K562 (cell line): ENCODE measurements at regions not wholly inside any gene's neighbourhood (a gene's known extent, or its start where the extent isn't known, plus 50 kb on each side); places are given as distances from the start of the nearest gene placed in this dataset.
A peak's percentile ranks its signal among the peaks of the same experiment; 100 is the strongest.

Experiments used
- ATAC-seq: fragments of 200-7000 bp; cut with Tn5 transposase; 3 replicates; pipeline ENCODE4 v1.9.1; 2020; ENCODE audit warnings: moderate library complexity
- BruUV-seq: library from RNA; stranded (reverse); fragments of 400-500 nt; replicated peaks from 2 replicates; lab custom pipeline; 2021; lab: Mats Ljungman, UMichigan
- CTCF ChIA-PET: fragments of 300-600 bp; formaldehyde crosslinking; extraction: SDS; loops from one replicate; lab custom pipeline; 2021; ENCODE audit warnings: low intra/inter-chr PET ratio; lab: Yijun Ruan, JAX
- POLR2A ChIA-PET: fragments of 300-600, 350-650 bp; sonication (Branson Sonifier 250); formaldehyde crosslinking; extraction: SDS; loops from one replicate; lab custom pipeline; 2021; ENCODE audit warnings: antibody characterized with exemption, inconsistent platforms; lab: Yijun Ruan, JAX
- DNase-seq, 4 experiments: peaks; one replicate each; pipeline versions ENCODE4 v3.0.0 to v3.0.0-alpha.2; 2011 to 2018; ENCODE audit warnings: low spot score in 3 of 4, mixed read lengths in 3 of 4; ENCODE audit errors: extremely low read depth in 1 of 4
- FAIRE-seq: peaks from 2 replicates; lab custom pipeline; 2011; peaks lifted over from hg19 to GRCh38; lab: Jason Lieb, UNC
- H2AFZ ChIP-seq: 2 replicates; pipeline ENCODE4 v1.6.0; 2011; ENCODE audit warnings: low read depth, low read length, control low read depth, inconsistent platforms
- H3K27ac ChIP-seq: fragments of 200-600 bp; 3 replicates; pipeline ENCODE4 v1.8.0; 2011; ENCODE audit warnings: low read depth, mild to moderate bottlenecking, control low read depth, inconsistent platforms, low read length, moderate library complexity, mixed read lengths; ENCODE audit errors: extremely low read depth
- H3K27me3 ChIP-seq, 2 experiments: fragments of 300-600 bp in 1 of 2; 2 replicates in 1 of 2; 3 replicates in 1 of 2; pipeline versions ENCODE4 v1.6.0 to v1.8.0; 2011; ENCODE audit warnings: inconsistent platforms in 2 of 2, low read length in 2 of 2, mild to moderate bottlenecking in 1 of 2, mixed read lengths in 1 of 2, moderate library complexity in 1 of 2; ENCODE audit not compliant: control insufficient read depth in 2 of 2, insufficient read depth in 2 of 2
- H3K36me3 ChIP-seq: fragments of 300-600 bp; 3 replicates; pipeline ENCODE4 v1.8.0; 2011; ENCODE audit warnings: mild to moderate bottlenecking, low read length, inconsistent platforms; ENCODE audit not compliant: control insufficient read depth, insufficient read depth
- H3K4me1 ChIP-seq, 2 experiments: fragments of 200-600 bp in 1 of 2; replicated peaks in 1 of 2; 2 replicates in 1 of 2; 3 replicates in 1 of 2; pipeline versions ENCODE4 v1.5.1 to v1.8.0; 2011; ENCODE audit warnings: inconsistent platforms in 2 of 2, low read length in 2 of 2, mild to moderate bottlenecking in 1 of 2, mixed read lengths in 1 of 2, moderate library complexity in 1 of 2; ENCODE audit not compliant: control insufficient read depth in 2 of 2, insufficient read depth in 2 of 2
- H3K4me2 ChIP-seq: 2 replicates; pipeline ENCODE4 v1.6.1; 2011; ENCODE audit warnings: low read length, control low read depth, inconsistent platforms, mixed read lengths; ENCODE audit not compliant: insufficient read depth
- H3K4me3 ChIP-seq: fragments of 200-600 bp; sonication (generic), shearing (Covaris generic); 2 replicates; pipeline ENCODE4 v1.5.1; 2016; ENCODE audit warnings: control low read depth, inconsistent platforms
- H3K79me2 ChIP-seq: fragments of 200-600 bp; 3 replicates; pipeline ENCODE4 v1.8.0; 2011; ENCODE audit warnings: low read length, inconsistent platforms; ENCODE audit not compliant: control insufficient read depth, insufficient read depth
- H3K9ac ChIP-seq, 2 experiments: 2 replicates each; pipeline versions ENCODE4 v1.6.0 to v1.6.1; 2011; ENCODE audit warnings: low read depth in 2 of 2, low read length in 2 of 2, control low read depth in 1 of 2, inconsistent platforms in 1 of 2, mild to moderate bottlenecking in 1 of 2, mixed read lengths in 1 of 2; ENCODE audit not compliant: insufficient read depth in 1 of 2
- H3K9me1 ChIP-seq: one replicate; pipeline ENCODE4 v1.6.0; 2011; ENCODE audit warnings: inconsistent platforms, mild to moderate bottlenecking, low read length, moderate library complexity; ENCODE audit not compliant: control insufficient read depth, insufficient read depth
- H3K9me3 ChIP-seq: replicated peaks from 2 replicates; pipeline ENCODE4 v1.5.1; 2011; ENCODE audit warnings: low read depth, low read length, inconsistent platforms; ENCODE audit not compliant: control insufficient read depth, insufficient read depth
- H4K20me1 ChIP-seq: replicated peaks from 2 replicates; pipeline ENCODE4 v1.6.1; 2011; ENCODE audit warnings: low read length, inconsistent platforms, mixed read lengths; ENCODE audit not compliant: control insufficient read depth, insufficient read depth
- CTCF ChIP-seq, 3 experiments: IDR thresholded peaks in 2 of 3; conservative IDR thresholded peaks in 1 of 3; 2 replicates each; pipeline ENCODE4 v1.5.1; 2011 to 2012; ENCODE audit warnings: low read length in 3 of 3, mild to moderate bottlenecking in 3 of 3, control low read depth in 2 of 3, improper control_type of control experiment in 1 of 3, inconsistent platforms in 1 of 3, low read depth in 1 of 3, mixed read lengths in 1 of 3, moderate library complexity in 1 of 3; ENCODE audit not compliant: insufficient read depth in 2 of 3
- E2F8 ChIP-seq: fragments of 450-650 bp; IDR thresholded peaks from 2 replicates; pipeline ENCODE4 v1.7.1; 2018; ENCODE audit warnings: mild to moderate bottlenecking, low read depth; ENCODE audit not compliant: partially characterized antibody
- GABPB1 ChIP-seq: sonication (generic); formaldehyde crosslinking; IDR thresholded peaks from 2 replicates; pipeline ENCODE4 v1.8.0; 2022; ENCODE audit warnings: mild to moderate bottlenecking, missing genetic modification reagents
- GTF2A2 ChIP-seq: IDR thresholded peaks from 2 replicates; pipeline ENCODE4 v1.6.1; 2016; ENCODE audit warnings: mild to moderate bottlenecking, missing genetic modification characterization, missing compliant biosample characterization
- GTF2F1 ChIP-seq: IDR thresholded peaks from 2 replicates; pipeline ENCODE4 v1.6.1; 2011; ENCODE audit warnings: low read depth, low read length, improper control_type of control experiment
- MTF1 ChIP-seq: fragments of 250-450 bp; sonication (Bioruptor Pico); IDR thresholded peaks from 2 replicates; pipeline ENCODE4 v1.9.0; 2021; ENCODE audit warnings: moderate library complexity, mild to moderate bottlenecking, inconsistent platforms, borderline replicate concordance
- RAD21 ChIP-seq, 2 experiments: fragments of 250-450 bp in 1 of 2; fragments of 450-650 bp in 1 of 2; sonication (Bioruptor Pico) in 1 of 2; formaldehyde crosslinking in 1 of 2; IDR thresholded peaks in 1 of 2; conservative IDR thresholded peaks in 1 of 2; 2 replicates each; pipeline versions ENCODE4 v1.4.0 to v1.8.0; 2020 to 2022; ENCODE audit warnings: mild to moderate bottlenecking in 2 of 2, moderate library complexity in 1 of 2
- RBM34 ChIP-seq: fragments of 200-400 bp; formaldehyde crosslinking; IDR thresholded peaks from 2 replicates; pipeline ENCODE4 v1.6.1; 2018; ENCODE audit warnings: low read length, borderline replicate concordance; ENCODE audit not compliant: insufficient read depth
- SIN3A ChIP-seq, 2 experiments: fragments of 150-350 bp in 1 of 2; IDR thresholded peaks; 2 replicates each; pipeline ENCODE4 v1.6.1; 2011 to 2016; ENCODE audit warnings: borderline replicate concordance in 2 of 2, low read depth in 2 of 2, low read length in 2 of 2, mild to moderate bottlenecking in 2 of 2, moderate library complexity in 2 of 2; ENCODE audit not compliant: control insufficient read depth in 1 of 2
- SNIP1 ChIP-seq: fragments of 450-650 bp; IDR thresholded peaks from 2 replicates; pipeline ENCODE4 v1.7.1; 2017; ENCODE audit warnings: low read depth, mild to moderate bottlenecking
- SOX6 ChIP-seq: fragments of 450-650 bp; IDR thresholded peaks from 2 replicates; pipeline ENCODE4 v1.6.1; 2014; ENCODE audit warnings: mild to moderate bottlenecking
- WHSC1 ChIP-seq: IDR thresholded peaks from one replicate; pipeline ENCODE4 v1.6.1; 2012; ENCODE audit warnings: low read length, control low read depth, inconsistent platforms
- ZNF561 ChIP-seq: fragments of 450-650 bp; formaldehyde crosslinking; conservative IDR thresholded peaks from 2 replicates; pipeline ENCODE4 v1.4.0; 2020; ENCODE audit warnings: mild to moderate bottlenecking, moderate library complexity
- WGBS: fragments of 100-300 bp; shearing (Covaris generic); methylation state at CpG from one replicate; pipeline ENCODE4 v1.1.6; 2016; ENCODE audit warnings: low coverage, mixed read lengths; ENCODE audit not compliant: insufficient coverage; ENCODE audit errors: missing lambda C conversion rate; 5-methylcytosine and 5-hydroxymethylcytosine counted together
- in situ Hi-C: fragments of 300-500 bp; cut with MboI; formaldehyde crosslinking; loops from 4 replicates; pipeline ENCODE4 v1.15.0; 2018; ENCODE audit warnings: inconsistent platforms, mixed read lengths
- intact Hi-C: fragments of 100-400 bp; cut with micrococcal nuclease; formaldehyde crosslinking; loops from 2 replicates; pipeline ENCODE4 v1.14.2; 2022

GRCh38 chr5:4561403-4561802, 578.7 kb upstream of the ADAMTS16 start (continued):
- TF ChIP-seq E2F8 (no peak), SOX6 (no peak), GTF2A2 (tag) (no peak)

- peak in 1 of 4 experiments; percentile 7 for DNase-seq
- Histone ChIP-seq H3K9me3 (no peaks in the 10 kb centered on the region), H3K4me1 (no peaks in the 10 kb centered on the region), H3K27me3 (no peaks in the 10 kb centered on the region), H3K4me3 (no peak overlapping the region), H3K27ac (no peak overlapping the region), H3K9ac (no peak overlapping the region), H4K20me1 (no peaks in the 10 kb centered on the region), H3K79me2 (no peaks in the 10 kb centered on the region), H3K36me3 (no peaks in the 10 kb centered on the region), H3K9me1 (no peaks in the 10 kb centered on the region), H3K4me2 (no peak overlapping the region), H2AFZ (no peak overlapping the region)
- 5% methylated on average over 4 of the region's 4 CpGs for WGBS
- in situ Hi-C loops, result no loop called here
- ChIA-PET CTCF (no interaction called here), POLR2A (no interaction called here)
- intact Hi-C loops, result no loop called here
- no peak for TF ChIP-seq SNIP1
- no peak for TF ChIP-seq GABPB1 (CRISPR knock-in tag)
- no peak for TF ChIP-seq MTF1 (CRISPR knock-in tag)
- TF ChIP-seq RBM34, result no peak
- no peak for TF ChIP-seq WHSC1
- TF ChIP-seq GTF2F1, result no peak
- TF ChIP-seq ZNF561 (CRISPR knock-in tag), result no peak
- TF ChIP-seq SIN3A (IDR thresholded peaks at IDR 0.05; ENCODE audit: borderline replicate concordance in 2 of 2, control insufficient read depth in 1 of 2, low read depth in 2 of 2, low read length in 2 of 2), result no peak
- TF ChIP-seq CTCF (IDR thresholded peaks at IDR 0.05 in 2 of 3, conservative IDR thresholded peaks at IDR 0.05 in 1 of 3; ENCODE audit: insufficient read depth in 2 of 3, low read depth in 1 of 3, low read length in 3 of 3), result 0 out of 6 replicates have a peak, but pooled peaks of 1 of the 3 experiments have one; percentile 22
- peak in 1 of 2 experiments; percentile 41; a peak in 1 of 4 replicates for TF ChIP-seq RAD21 (CRISPR knock-in tag; conservative IDR thresholded peaks at IDR 0.05 in 1 of 2, IDR thresholded peaks at IDR 0.05 in 1 of 2)
- ATAC-seq, result no peak
- BruUV-seq, result no TSS peak
- no peak for FAIRE-seq
Measured at GRCh38 chr5:4563400-4563799, 576.7 kb upstream of the ADAMTS16 start.
